BJ (cell line): ENCODE measurements at regions not wholly inside any gene's neighbourhood (a gene's known extent, or its start where the extent isn't known, plus 50 kb on each side); places are given as distances from the start of the nearest gene placed in this dataset.

Experiments used
- CTCF ChIA-PET: fragments of 350-600 bp; formaldehyde crosslinking; extraction: SDS; loops from one replicate; lab custom pipeline; 2021; ENCODE audit warnings: antibody characterized with exemption, inconsistent platforms; lab: Yijun Ruan, JAX
- POLR2A ChIA-PET: fragments of 300-600 bp; sonication (Branson Sonifier 250); formaldehyde crosslinking; extraction: SDS; loops from one replicate; lab custom pipeline; 2021; ENCODE audit warnings: antibody characterized with exemption; lab: Charles Lee
- DNase-seq: peaks from one replicate; pipeline ENCODE4 v3.0.0-alpha.2; 2011; ENCODE audit warnings: low read depth
- H3K27me3 ChIP-seq: 2 replicates; pipeline ENCODE4 v1.6.0; 2011; ENCODE audit warnings: low read length; ENCODE audit not compliant: control insufficient read depth, insufficient read depth
- H3K36me3 ChIP-seq: 2 replicates; pipeline ENCODE4 v1.5.1; 2011; ENCODE audit warnings: low read length; ENCODE audit not compliant: control insufficient read depth, insufficient read depth
- H3K4me3 ChIP-seq: 2 replicates; pipeline ENCODE4 v1.5.1; 2011; ENCODE audit warnings: low read depth, mild to moderate bottlenecking, control low read depth, low read length
- TF ChIP-seq, protein P1 (sequence below): IDR thresholded peaks from 2 replicates; pipeline ENCODE4 v1.5.1; 2011; ENCODE audit warnings: low read depth, mild to moderate bottlenecking, control low read depth, inconsistent platforms, low read length, moderate library complexity; ENCODE audit not compliant: insufficient read depth

DNA sequence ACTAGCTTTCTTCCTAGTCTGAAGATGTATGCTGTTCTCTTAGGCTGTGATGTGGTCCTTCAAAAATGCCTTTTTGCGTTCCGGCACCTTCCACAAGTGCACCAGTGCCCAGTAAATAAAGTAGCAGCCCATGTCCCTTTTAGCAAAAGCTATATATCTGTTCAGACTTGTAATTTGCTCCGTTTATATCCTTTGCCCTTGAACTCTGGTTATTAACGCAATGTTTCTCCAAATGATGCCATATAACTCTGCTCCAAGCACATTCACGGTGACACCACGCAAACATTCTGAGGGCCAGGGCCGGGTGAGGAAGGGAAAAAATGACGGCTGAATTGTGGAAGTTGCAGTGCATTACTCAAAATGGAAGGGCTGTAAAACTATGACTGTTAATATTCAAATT is 1001.1 kb upstream of the NR2F2 start:
- TF ChIP-seq, protein P1, sequence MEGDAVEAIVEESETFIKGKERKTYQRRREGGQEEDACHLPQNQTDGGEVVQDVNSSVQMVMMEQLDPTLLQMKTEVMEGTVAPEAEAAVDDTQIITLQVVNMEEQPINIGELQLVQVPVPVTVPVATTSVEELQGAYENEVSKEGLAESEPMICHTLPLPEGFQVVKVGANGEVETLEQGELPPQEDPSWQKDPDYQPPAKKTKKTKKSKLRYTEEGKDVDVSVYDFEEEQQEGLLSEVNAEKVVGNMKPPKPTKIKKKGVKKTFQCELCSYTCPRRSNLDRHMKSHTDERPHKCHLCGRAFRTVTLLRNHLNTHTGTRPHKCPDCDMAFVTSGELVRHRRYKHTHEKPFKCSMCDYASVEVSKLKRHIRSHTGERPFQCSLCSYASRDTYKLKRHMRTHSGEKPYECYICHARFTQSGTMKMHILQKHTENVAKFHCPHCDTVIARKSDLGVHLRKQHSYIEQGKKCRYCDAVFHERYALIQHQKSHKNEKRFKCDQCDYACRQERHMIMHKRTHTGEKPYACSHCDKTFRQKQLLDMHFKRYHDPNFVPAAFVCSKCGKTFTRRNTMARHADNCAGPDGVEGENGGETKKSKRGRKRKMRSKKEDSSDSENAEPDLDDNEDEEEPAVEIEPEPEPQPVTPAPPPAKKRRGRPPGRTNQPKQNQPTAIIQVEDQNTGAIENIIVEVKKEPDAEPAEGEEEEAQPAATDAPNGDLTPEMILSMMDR = no peak
- POLR2A ChIA-PET = no interaction called here
- no peaks in the 10 kb centered on the region for H3K36me3 ChIP-seq
- H3K4me3 ChIP-seq = no peak overlapping the region
- peaks cover 4% of the 10 kb centered on the region for H3K27me3 ChIP-seq
- DNase-seq = no peak
- CTCF ChIA-PET = no interaction called here

DNA sequence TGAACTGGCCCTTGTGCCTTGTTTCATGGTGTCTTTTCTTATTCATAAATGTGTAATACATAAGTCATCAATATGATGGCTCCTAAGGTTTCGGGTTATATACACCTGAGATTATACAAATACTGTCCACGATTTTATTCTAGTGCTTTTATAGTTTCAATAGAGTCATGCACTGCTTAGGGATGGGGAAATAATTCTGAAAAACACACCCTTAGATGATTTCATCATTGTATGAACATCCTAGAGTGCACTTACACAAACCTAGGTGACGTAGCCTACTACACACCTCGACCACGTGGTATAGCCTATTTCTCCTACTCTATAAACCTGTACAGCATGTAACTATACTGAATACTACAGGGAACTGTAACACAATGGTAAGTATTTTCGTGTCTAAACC is 988.8 kb upstream of the NR2F2 start:
- CTCF ChIA-PET = no interaction called here
- TF ChIP-seq, protein P1 = no peak
- H3K36me3 ChIP-seq = no peaks in the 10 kb centered on the region
- H3K4me3 ChIP-seq = no peak overlapping the region
- H3K27me3 ChIP-seq = no peaks in the 10 kb centered on the region
- DNase-seq = no peak
- POLR2A ChIA-PET = no interaction called here

DNA sequence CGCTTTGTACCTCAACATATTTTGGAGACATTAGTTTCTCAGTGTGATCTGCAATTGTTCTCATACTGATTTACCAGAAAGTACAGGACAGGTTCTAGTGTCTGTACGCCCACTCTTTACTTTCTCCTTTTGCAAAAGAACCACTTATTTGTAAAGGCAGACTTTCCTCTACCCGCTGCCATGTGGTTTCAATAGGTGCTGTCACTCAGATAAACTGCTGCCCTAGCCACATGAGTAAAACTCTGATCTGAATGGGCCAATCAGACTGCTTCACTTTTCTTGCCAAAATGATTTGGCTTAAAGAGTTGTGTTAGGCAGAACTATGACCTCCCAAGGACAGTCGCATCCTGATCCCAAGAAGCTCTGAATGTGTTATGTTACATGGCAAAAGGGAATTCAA is 984.6 kb upstream of the NR2F2 start:
- Histone ChIP-seq H3K36me3 (no peaks in the 10 kb centered on the region), H3K27me3 (no peaks in the 10 kb centered on the region), H3K4me3 (no peak overlapping the region)
- TF ChIP-seq, protein P1 = no peak
- no peak for DNase-seq
- POLR2A ChIA-PET = no interaction called here
- CTCF ChIA-PET = no interaction called here

DNA sequence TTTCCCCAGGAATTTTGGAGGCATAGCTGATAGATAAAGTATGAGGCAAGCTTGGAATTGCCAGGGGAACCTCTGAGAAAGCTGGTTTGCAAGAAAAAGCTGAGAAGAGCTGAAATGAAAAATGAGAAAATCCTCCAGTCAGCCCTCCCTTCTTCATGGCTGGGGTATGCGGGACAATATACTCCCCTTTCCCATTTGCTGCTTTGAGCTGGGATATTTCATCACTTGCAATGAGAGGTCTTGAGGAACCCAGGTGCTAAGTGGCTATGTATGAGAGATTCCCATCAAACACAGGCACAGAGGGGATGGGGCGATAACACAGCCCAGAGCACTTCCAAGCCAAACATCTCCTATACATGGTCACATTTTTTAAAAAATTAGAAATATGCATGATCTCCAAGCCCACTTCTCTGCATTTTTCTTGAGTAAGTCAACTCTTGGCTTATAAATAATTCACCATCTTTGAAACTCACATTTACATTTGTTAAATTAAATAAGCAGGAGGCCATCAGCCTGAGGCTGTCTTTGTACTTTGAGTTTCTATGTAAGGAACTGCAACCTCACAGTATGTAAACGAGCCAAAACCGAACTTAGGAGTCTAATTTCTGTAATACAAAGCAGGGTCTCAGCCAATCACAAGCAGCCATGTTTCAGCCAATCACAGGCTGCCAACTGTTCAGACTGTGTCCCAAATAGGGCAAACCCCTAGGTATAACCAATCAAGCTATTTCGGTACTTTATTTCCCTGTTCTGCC is 983.6 kb upstream of the NR2F2 start:
- H3K36me3 ChIP-seq = no peaks in the 10 kb centered on the region
- ChIA-PET POLR2A (no interaction called here), CTCF (no interaction called here)
- H3K4me3 ChIP-seq = no peak overlapping the region
- DNase-seq = no peak
- TF ChIP-seq, protein P1 = no peak
- no peaks in the 10 kb centered on the region for H3K27me3 ChIP-seq

DNA sequence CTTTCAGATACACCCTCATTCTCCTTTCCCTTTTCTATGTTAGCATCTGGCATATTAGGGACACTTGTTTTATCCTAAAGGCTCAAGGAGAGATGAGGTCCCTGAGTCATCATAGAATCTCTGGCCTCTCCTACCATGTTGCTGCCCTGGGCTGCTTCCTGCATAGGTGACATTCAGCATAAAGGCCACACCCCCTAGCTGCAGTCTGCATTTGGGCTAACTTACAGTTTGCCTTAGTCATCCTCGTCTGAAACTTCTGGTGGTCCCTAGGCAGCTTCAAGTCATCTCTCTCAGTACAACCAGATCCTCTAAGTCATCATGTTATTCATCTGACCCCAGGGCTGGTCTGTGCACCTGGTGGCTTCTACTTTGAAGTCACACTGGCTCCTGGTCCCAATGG is 982.7 kb upstream of the NR2F2 start:
- Histone ChIP-seq H3K4me3 (no peak overlapping the region), H3K36me3 (no peaks in the 10 kb centered on the region), H3K27me3 (no peaks in the 10 kb centered on the region)
- ChIA-PET CTCF (no interaction called here), POLR2A (no interaction called here)
- TF ChIP-seq, protein P1 = no peak
- DNase-seq = no peak
